ENCODE measurements at regions not wholly inside any gene's neighbourhood (a gene's known extent, or its start where the extent isn't known, plus 50 kb on each side); places are given as distances from the start of the nearest gene placed in this dataset.

GRCh38 chr11:80620867-80621266, 1180.0 kb upstream of the TENM4 start:
- no peak for TF ChIP-seq POLR2A (IDR thresholded peaks at IDR 0.05)
- TF ChIP-seq CTCF (IDR thresholded peaks at IDR 0.05): no peak
